Coronary artery (tissue), 2 donors: ENCODE measurements at regions not wholly inside any gene's neighbourhood (a gene's known extent, or its start where the extent isn't known, plus 50 kb on each side); places are given as distances from the start of the nearest gene placed in this dataset.

Source experiments
- DNase-seq: peaks from one replicate; pipeline ENCODE4 v3.0.0-alpha.2; 2017; ENCODE audit warnings: low spot score
- H3K27ac ChIP-seq, 2 donors: fragments of 200-600 bp; sonication (generic); one replicate each; pipeline ENCODE4 v1.5.1; 2016 to 2019
- H3K4me3 ChIP-seq: fragments of 200-600 bp; sonication (generic); 2 replicates; pipeline ENCODE4 v1.5.1; 2016; ENCODE audit warnings: mild to moderate bottlenecking, moderate library complexity
- TF ChIP-seq, protein P1 (sequence below): fragments of 200-600 bp; sonication (generic); IDR thresholded peaks from one replicate; pipeline ENCODE4 v1.5.1; 2019; ENCODE audit warnings: antibody characterized with exemption

DNA sequence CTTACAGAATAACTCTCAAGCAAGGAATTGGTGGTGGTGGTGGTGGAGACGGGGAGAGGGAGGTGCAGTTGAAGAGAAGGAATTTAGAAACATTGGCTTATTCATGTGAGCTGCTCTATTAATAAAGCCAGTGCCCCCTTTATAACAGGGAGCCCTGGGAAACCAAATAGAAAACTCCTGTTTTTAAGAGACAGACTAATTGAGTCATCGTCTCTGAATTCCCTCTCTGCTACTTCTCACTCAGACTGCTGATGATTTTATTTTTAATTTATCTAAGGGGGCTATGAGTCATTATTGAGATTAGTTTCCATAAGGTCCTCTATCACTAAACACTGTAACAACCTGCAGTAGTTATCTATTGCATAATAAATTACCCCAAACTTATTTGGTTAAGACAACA, 145.9 kb upstream of the GALNT15 start:
- no peak for DNase-seq
- H3K4me3 ChIP-seq: no peak overlapping the region
- no peak overlapping the region for H3K27ac ChIP-seq
- TF ChIP-seq, protein P1, sequence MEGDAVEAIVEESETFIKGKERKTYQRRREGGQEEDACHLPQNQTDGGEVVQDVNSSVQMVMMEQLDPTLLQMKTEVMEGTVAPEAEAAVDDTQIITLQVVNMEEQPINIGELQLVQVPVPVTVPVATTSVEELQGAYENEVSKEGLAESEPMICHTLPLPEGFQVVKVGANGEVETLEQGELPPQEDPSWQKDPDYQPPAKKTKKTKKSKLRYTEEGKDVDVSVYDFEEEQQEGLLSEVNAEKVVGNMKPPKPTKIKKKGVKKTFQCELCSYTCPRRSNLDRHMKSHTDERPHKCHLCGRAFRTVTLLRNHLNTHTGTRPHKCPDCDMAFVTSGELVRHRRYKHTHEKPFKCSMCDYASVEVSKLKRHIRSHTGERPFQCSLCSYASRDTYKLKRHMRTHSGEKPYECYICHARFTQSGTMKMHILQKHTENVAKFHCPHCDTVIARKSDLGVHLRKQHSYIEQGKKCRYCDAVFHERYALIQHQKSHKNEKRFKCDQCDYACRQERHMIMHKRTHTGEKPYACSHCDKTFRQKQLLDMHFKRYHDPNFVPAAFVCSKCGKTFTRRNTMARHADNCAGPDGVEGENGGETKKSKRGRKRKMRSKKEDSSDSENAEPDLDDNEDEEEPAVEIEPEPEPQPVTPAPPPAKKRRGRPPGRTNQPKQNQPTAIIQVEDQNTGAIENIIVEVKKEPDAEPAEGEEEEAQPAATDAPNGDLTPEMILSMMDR: no peak

DNA sequence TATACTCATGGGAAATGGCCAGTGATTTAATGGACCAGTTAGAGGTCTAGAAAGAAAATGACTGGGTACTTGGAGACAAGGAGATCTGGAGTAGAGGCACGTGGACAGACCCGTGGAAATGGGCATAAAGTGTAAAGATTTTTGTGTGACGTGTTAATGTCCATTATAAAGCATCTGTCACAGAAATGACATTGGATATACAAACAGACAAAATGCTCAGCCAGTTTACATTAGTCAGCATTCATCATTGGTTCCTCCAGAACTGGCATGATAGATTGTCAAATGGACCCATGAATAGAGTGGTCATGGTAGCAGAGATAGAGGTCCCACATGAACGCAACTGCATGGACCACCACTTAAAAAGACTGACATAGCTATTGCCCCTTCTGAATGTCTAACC, 144.1 kb upstream of the GALNT15 start:
- TF ChIP-seq, protein P1: no peak
- no peak overlapping the region for H3K27ac ChIP-seq
- DNase-seq: no peak
- no peak overlapping the region for H3K4me3 ChIP-seq

DNA sequence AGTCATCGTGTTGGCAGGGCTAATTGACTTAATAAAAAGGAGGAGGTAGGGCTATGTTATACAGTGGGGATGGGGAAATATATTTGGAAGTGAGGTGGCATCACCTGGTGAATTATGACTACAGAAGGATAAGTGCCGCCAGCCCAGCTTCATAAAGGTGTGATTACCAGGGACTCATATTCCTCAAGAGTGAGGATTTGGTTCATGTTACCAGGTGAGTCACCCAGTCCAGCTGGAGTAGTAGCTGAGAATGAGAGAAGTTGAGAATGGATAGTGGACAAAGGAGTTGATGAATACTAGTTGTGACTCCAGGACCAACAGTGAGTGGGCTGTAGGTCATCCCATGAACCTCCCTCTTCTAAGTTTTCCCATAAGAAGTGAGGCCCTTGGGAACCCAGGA, 143.0 kb upstream of the GALNT15 start:
- Histone ChIP-seq H3K27ac (no peak overlapping the region), H3K4me3 (no peak overlapping the region)
- TF ChIP-seq, protein P1: no peak
- no peak for DNase-seq

DNA sequence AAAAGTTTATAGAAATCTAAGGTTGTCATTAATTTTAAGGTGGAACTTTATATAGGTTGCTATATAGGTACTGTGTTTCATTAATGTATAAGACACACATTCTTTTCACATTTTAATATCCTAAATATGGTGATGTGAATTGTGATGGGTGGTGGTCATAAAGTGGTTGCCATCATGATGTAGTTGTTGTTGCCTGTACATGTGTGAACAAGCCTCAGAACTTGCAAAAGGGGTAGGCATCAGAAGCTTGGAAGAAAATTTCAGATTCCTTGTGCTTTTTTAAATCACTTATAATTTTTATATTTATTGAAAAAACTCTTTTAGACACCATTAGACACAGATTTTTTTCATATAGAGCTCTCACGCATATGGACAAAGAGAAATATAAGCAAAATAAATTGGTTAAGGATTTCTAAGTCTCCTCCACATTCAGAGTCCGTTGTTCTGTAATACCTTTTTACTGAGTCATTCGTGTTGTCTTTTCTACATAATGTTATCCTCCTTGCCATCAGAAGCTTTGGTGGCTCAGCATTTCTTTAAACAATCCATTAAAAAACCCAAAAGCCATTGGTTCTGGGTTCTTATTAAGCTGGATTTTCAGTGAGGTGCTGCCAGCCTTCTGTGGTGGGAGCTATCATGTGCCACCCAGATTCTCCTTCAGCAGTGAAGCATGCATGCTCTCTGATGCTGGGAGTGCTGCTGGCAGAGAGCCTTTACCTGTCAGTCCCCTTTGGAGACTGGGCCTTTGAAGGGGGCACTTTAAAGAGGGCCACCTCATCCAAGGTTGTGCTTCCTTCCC, 140.4 kb upstream of the GALNT15 start:
- H3K4me3 ChIP-seq: no peak overlapping the region
- DNase-seq: no peak
- no peak overlapping the region for H3K27ac ChIP-seq
- TF ChIP-seq, protein P1: no peak

DNA sequence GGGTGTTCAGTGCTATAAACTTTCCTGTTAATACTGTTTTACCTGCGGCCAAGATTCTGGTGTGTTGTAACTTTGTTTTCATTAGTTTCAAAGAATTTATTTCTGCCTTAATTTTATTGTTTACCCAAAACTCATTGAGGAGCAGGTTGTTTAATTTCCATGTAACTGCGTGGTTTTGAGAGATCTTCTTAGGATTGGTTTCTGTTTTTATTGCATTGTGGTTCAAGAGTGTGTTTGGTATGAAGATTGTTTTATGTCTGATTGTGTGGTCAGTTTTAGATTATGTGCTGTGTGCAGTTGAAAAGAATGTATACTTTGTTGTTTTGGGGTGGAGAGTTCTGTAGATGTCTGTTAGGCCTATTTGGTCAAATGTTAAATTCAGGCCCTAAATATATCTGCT, 133.5 kb upstream of the GALNT15 start:
- Histone ChIP-seq H3K27ac (no peak overlapping the region), H3K4me3 (no peak overlapping the region)
- no peak for DNase-seq
- TF ChIP-seq, protein P1: no peak

DNA sequence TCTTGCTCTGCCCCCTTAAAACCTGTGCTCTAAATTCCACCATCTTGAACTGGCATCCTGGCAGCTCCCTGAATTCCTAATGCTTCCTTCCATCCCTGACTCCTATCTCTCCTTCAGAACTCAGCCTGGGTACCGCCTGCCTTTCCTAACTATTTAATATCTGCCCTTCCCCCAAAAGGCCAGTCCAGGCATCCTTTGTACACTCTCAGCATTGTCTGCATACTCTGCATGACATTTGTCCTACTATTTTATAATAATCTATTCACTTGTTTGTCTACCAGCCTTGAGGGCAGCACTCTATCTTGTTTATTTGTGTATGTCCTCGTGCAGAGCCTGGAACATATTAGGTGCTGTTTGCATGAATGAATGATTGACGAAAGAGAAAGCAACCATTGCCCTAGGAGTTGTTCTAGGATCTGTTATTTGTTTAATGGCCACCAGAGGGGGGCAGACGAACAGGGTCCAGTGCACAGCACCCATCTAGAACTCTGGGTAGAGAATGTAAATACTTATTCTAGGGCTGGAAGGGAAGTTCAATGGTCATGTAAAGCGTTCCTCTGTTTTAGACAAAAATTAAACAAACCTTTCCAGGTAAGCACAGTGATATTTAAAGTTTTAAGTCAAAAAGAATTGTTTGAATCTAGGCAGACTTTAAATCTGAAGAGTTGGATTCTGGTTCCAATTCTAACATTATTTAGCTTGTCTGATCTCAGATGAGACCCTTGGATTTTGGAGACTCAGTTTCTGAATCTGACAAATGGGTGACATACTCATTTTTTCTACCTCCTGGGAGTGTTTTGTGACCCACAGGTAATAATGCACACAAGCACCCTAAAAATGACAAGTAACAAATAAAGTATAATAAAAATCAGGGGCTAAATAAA, 125.8 kb upstream of the GALNT15 start:
- DNase-seq: no peak
- no peak overlapping the region for H3K27ac ChIP-seq
- TF ChIP-seq, protein P1: peak; percentile 64
- H3K4me3 ChIP-seq: peak overlapping the region; percentile 40
